Amygdala (tissue), 56 donors: ENCODE measurements at regions not wholly inside any gene's neighbourhood (a gene's known extent, or its start where the extent isn't known, plus 50 kb on each side); places are given as distances from the start of the nearest gene placed in this dataset.
"Not testable (repeated sequence)": the region's sequence is repeated elsewhere in the genome, so short reads cannot be mapped to it uniquely, and the experiment has no call there.

Experiments
- DNase-seq, 56 donors: peaks; one replicate each; lab custom pipeline; 2025; lab: John Stamatoyannopoulos, UW

- DNase-seq, result no peak
Observed at GRCh38 chr14:28348797-28349196, 417.8 kb upstream of the FOXG1 start.

- DNase-seq, result no peak
Observed at GRCh38 chr14:28356819-28357218, 409.8 kb upstream of the FOXG1 start.

GRCh38 chr14:28361486-28361885 lies 405.1 kb upstream of the FOXG1 start:
- DNase-seq, result no peak

DNA sequence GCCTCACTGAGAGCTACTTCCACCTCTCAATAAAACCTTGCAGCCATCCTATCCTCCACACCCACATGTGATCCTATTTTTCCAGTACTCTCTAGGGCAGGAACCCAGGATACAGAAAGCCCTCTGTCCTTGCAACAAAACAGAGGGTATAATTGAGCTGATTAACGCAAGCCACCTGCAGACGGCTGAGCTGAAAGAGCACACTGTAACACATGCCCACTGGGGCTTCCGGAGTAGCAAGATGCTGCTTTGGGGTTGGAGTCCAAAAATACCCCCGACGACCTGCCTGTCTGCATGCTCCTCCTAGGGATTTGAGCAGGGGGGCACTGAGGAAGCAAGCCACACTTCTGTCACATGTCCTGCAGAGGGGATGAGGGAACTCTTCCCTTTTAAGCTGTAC lies 401.1 kb upstream of the FOXG1 start:
- no peak for DNase-seq

DNA sequence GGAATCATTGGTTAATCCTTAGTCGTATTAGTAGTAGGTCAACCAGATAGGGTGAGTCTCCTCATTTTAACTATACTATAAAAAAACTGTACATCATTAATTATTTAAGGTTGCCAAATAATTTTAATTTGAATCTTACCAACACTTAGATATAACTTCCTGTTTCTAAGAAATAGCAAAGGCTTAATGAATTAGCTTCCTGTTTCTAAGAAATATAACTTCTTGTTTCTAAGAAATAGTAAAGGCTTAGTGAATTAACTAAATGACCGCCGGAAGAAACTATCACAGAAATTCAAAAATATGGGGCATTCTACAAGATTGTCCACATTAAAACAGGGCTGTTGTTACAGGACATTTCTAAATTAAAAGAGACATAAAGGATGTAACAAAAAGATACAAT lies 392.9 kb upstream of the FOXG1 start:
- DNase-seq, result no peak

GRCh38 chr14:28375295-28375694 lies 391.3 kb upstream of the FOXG1 start:
- DNase-seq, result peak in 7 of 56 donors; percentile 0 to 33 (median 2)

DNA sequence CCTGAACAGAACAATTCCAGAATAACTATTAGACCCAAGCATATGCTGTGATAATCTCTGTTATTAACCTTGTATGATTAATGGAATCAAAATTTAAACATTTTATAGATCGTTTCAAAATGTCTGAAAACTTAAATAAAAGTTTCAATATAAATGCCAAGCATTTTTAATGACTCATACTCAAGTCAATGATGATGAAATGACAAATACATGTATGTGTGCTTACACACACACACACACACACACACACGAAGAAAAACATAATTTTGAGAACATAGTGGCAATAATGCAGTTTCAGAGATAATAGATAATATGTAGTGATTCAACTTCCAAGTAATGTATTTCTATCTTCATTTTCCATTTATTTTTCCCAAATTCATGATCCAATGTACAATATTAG lies 384.9 kb upstream of the FOXG1 start:
- no peak for DNase-seq

DNA sequence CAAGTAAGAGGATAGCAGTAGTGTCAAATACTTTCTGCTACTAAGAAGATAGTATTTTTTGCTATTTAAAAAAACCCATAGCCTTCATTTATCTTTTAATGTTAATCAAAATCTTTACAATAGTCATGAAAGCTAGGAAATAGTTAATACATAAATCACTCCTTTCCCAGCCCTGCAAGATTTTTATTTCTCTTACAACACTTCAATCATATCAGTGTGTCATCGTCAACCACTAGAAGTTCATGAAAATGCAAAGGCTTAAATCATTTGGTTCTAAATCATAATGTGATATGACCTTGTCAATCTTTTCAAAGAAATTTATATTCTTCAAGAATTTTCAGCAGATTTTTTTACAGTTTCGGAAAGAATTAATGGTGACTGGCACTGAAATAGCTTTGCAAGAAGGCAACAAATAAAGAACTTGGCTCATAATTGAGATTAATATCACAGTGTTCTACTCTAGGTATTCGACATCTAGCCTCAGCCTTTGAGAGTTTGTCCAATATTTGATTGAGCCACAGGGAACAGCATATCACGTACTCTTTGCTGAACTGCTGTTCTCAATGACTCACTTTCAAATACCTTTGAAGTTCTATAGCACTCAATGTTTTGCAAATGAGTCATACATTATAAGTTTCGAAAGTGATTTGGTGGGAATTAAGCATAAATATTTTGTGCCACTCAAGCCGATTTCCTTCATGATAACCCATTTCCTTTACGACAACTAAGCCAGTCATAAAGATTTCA lies 384.0 kb upstream of the FOXG1 start:
- DNase-seq, result no peak

- no peak for DNase-seq
Observed at GRCh38 chr14:28398506-28398905, 368.1 kb upstream of the FOXG1 start.

- DNase-seq, result not testable (repeated sequence)
Observed at GRCh38 chr14:28401705-28402104, 364.9 kb upstream of the FOXG1 start.

DNA sequence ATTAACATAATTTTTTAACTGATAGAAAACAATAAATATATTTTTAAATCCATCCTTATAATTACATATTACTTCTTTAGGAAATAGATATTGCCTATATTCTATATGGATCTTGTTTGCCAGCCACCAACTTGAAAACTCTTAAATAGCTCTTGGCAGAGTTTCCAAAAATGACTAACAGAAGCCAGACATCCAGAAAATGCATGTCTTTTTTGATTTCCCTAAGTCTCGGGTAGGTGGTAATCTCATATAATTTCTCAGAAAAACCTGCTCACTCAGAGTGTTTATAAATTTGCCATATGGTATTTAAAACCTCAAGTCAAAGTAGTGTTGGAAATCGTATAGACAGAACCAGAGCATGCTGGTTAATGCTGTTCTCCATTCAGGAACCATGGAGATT lies 360.4 kb upstream of the FOXG1 start:
- DNase-seq, result no peak

DNA sequence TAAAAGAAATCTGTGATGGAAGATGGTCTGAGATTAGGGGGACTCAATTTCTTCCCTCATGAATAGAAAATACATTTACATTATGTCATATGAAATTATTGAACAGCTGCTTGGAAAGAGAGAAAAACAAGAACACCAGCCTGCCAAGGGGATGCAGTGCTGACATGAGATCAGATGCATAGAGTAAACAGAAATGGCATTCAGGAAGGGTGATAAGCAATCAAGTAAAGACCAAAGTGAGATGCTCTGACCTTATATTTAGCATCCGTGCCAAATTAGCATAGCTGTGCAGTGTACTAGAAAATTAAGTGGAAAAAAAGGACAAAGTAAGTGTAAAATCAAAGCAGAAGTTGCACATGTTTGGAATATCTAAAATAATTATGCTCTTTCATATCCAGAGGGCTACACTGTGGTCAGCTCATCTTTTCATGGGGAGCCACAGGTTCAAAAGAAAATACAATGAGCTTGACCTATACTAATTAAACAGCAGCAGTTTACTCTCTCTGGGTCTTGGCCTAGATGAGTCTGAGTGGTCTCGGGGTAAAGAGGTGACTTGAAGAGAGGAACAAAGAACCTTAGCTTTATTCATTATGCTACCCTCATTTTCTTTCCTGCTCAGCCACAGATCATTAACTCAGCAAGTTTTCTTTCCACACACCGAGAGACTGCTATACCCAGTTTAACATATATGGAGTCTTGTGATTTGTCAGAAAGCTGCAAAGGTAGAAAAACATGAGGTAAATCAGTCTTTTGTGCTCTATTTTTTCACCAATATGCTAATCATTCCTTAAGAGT lies 359.4 kb upstream of the FOXG1 start:
- DNase-seq, result no peak

DNA sequence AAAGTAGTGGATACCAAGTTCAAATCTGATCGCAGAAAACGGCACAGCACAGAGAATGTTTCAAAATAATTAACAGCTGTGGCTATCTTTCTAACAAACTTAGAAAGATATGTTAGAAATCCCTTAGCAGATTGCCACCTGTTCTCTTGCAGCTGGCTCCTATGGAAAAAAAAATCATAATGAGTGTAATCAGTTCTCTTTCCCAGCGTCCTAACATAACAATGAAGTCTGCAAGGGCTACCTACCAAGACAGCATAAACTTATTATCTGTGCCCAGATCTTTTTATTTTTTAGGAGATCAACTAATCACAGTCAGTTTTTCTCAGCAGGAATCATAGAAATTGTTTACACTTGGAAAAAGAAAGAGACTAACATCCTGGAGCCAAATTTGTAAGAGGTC lies 358.6 kb upstream of the FOXG1 start:
- no peak for DNase-seq

DNA sequence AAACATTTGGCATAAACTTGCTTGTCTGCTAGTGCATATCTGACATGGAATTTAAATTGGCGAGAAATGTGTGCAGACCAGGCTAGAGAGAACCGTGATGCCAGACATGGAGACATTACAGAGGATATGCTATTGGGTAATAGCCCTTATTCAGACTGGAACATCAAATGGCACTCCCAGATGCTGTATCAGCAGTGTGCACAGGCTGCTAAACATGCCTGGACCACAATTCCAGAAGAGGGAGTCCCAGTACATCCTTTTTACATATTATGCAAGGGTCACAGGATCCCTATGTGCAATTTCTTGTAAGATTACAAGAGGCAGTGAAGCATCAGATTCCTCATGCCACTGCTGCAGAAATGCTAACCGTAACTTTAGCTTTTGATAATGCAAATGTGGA lies 354.5 kb upstream of the FOXG1 start:
- DNase-seq, result no peak

DNA sequence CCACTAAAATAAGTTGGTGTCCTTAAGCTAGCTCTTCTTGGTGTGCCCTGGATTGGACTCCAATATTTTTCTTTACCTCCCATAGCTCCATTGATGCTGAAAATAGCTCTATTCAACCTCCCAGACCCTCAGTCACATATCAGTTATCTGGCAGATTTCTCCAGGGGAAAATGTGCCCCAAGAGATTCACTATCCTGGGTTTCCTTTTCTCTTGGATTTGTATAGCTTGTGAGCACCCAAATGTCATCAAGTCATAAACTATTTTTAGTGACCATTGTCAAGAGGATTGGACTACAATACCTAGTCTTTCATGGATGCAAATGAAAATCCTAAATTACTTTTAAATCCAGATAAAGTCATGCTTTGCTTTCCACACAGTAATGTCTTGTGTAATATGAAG lies 339.6 kb upstream of the FOXG1 start:
- DNase-seq, result no peak

DNA sequence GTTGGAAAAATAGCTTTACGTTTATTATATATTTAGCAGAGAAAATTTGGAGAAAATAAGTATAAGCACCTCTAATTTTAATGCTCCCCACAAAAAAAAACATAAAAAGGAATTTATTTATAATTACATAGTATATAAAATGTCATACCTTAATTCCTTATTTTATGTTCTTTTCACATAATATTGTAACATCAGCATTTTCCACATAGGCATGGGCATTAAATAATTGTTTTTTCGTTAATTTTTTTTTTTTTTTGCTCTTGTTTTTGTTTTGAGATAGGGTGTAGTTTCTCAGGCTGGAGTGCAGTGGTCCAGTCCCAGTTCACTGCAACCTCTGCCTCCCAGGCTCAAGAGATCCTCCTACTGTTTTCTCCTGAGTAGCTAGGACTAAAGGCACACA lies 329.8 kb upstream of the FOXG1 start:
- no peak for DNase-seq

GRCh38 chr14:28461389-28461788 lies 305.2 kb upstream of the FOXG1 start:
- no peak for DNase-seq

DNA sequence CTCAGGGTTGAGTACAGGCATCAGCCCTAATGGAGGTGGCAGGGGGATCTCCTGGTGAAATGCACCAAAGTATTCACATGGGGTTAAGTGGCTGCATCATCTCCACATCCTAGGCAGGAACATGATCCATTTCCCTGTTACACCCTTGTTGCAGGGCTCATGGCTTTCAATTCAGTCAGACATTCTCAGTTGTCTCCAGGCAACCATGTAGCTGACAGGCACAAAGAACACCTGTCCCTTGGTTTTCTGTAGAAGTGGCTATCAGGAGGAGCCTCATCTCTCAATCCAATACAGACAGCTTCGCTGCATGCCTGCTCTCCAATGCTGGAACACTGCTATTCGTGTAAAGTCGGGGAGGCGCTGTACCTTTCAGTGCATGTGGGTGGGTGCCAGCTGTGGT lies 299.0 kb upstream of the FOXG1 start:
- no peak for DNase-seq

DNA sequence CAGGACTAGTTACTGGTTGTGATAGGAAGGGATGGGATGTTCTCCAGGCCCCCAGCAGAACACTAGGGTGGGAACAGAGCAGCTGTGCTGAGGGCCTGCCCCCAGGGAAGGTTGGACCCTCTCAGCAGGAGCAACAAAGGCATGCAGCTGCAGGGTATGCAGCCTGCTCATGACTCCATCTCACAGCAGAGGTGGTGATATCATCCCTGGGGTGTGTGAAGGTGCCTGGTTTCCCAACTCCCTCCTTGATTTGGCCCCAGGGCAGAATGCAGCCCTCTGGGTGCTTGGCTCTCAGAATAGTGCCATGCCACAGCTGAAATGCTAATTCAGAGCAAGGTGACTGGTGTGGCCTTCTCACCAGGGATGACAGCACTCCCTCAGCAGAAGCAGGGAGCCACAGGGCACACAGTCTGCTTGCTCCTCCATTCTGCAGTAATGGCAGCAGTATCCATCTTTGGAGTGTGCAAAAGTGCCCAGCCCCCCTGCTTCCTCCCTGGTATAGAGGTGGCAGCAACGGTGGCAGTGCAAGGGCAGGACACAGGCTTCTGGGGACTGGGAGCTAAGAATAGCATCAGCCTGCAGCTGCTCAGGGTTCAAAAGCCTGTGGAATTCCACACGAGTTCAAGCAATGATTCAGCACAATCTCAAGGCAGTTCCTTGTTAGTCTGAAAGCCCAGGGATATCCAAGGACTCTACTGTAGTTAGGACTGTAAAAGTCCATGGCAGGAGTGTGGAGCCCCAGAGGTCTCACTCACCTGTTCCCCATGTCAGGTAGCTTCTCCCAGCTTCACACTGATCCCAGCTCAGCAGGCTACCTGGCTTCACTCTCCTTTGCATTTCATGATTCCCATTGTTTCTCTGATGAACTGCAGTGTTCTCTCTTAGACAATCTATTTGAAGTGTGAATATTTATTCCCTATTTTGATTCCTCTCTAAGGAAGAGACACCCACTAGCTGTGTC lies 298.1 kb upstream of the FOXG1 start:
- no peak for DNase-seq

GRCh38 chr14:28482251-28483040 lies 284.1 kb upstream of the FOXG1 start:
- no peak for DNase-seq
